Ishikawa (cell line): ENCODE measurements at regions not wholly inside any gene's neighbourhood (a gene's known extent, or its start where the extent isn't known, plus 50 kb on each side); places are given as distances from the start of the nearest gene placed in this dataset.

Experiments used
- CEBPB ChIP-seq: IDR thresholded peaks from 2 replicates; pipeline ENCODE4 v1.6.1; 2012
- CREB1 ChIP-seq: IDR thresholded peaks from 2 replicates; pipeline ENCODE4 v1.6.1; 2012; ENCODE audit warnings: low read depth
- EGR1 ChIP-seq: IDR thresholded peaks from 2 replicates; pipeline ENCODE4 v1.6.1; 2012
- EP300 ChIP-seq: IDR thresholded peaks from 2 replicates; pipeline ENCODE4 v1.6.1; 2012; ENCODE audit warnings: borderline replicate concordance
- FOXM1 ChIP-seq: IDR thresholded peaks from 2 replicates; pipeline ENCODE4 v1.6.1; 2012; ENCODE audit warnings: low read depth, borderline replicate concordance
- NFIC ChIP-seq: IDR thresholded peaks from 2 replicates; pipeline ENCODE4 v1.6.1; 2012
- RAD21 ChIP-seq: IDR thresholded peaks from 2 replicates; pipeline ENCODE4 v1.6.1; 2012; ENCODE audit warnings: low read depth
- TAF1 ChIP-seq: IDR thresholded peaks from 2 replicates; pipeline ENCODE4 v1.6.1; 2012; ENCODE audit warnings: low read depth, mild to moderate bottlenecking
- TCF12 ChIP-seq: IDR thresholded peaks from 2 replicates; pipeline ENCODE4 v1.6.1; 2012; ENCODE audit warnings: low read depth
- TEAD4 ChIP-seq: IDR thresholded peaks from 2 replicates; pipeline ENCODE4 v1.6.1; 2012
- YY1 ChIP-seq: IDR thresholded peaks from 2 replicates; pipeline ENCODE4 v1.6.1; 2012; ENCODE audit warnings: low read depth
- ZBTB7A ChIP-seq: IDR thresholded peaks from 2 replicates; pipeline ENCODE4 v1.6.1; 2012; ENCODE audit warnings: low read depth
- TF ChIP-seq, protein P1 (sequence below): IDR thresholded peaks from 2 replicates; pipeline ENCODE4 v1.6.1; 2012; ENCODE audit warnings: low read depth, mild to moderate bottlenecking
- TF ChIP-seq, protein P2 (sequence below): IDR thresholded peaks from 2 replicates; pipeline ENCODE4 v1.6.1; 2012
- TF ChIP-seq, protein P3 (sequence below): IDR thresholded peaks from 2 replicates; pipeline ENCODE4 v1.6.1; 2012

DNA sequence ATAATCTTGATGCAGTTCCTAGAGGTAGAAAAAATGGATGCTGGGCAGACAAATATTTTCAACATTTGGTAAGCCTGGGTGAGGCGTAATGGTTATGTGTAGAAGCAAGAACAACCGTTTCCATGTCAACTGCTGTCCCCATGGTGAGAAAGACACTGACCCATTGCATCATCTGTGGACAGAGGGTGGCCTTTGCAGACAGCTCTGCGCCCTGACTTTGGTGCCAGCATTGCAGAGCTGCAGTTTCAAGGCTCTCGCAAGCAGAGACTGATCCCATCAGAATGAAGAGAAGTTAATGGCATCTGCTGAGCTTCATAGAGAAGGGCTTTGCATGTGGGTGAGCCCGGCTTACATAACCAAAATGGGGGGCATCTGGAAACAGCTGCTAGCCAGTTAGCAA, 179.0 kb upstream of the ADRA1B start:
- TF ChIP-seq TEAD4 (no peak), ZBTB7A (no peak), RAD21 (no peak), NFIC (no peak), TAF1 (no peak), TCF12 (no peak), YY1 (no peak), CEBPB (no peak), CREB1 (no peak), FOXM1 (no peak), EP300 (no peak), EGR1 (no peak)
- TF ChIP-seq, protein P1, sequence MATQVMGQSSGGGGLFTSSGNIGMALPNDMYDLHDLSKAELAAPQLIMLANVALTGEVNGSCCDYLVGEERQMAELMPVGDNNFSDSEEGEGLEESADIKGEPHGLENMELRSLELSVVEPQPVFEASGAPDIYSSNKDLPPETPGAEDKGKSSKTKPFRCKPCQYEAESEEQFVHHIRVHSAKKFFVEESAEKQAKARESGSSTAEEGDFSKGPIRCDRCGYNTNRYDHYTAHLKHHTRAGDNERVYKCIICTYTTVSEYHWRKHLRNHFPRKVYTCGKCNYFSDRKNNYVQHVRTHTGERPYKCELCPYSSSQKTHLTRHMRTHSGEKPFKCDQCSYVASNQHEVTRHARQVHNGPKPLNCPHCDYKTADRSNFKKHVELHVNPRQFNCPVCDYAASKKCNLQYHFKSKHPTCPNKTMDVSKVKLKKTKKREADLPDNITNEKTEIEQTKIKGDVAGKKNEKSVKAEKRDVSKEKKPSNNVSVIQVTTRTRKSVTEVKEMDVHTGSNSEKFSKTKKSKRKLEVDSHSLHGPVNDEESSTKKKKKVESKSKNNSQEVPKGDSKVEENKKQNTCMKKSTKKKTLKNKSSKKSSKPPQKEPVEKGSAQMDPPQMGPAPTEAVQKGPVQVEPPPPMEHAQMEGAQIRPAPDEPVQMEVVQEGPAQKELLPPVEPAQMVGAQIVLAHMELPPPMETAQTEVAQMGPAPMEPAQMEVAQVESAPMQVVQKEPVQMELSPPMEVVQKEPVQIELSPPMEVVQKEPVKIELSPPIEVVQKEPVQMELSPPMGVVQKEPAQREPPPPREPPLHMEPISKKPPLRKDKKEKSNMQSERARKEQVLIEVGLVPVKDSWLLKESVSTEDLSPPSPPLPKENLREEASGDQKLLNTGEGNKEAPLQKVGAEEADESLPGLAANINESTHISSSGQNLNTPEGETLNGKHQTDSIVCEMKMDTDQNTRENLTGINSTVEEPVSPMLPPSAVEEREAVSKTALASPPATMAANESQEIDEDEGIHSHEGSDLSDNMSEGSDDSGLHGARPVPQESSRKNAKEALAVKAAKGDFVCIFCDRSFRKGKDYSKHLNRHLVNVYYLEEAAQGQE: no peak
- TF ChIP-seq, protein P2, sequence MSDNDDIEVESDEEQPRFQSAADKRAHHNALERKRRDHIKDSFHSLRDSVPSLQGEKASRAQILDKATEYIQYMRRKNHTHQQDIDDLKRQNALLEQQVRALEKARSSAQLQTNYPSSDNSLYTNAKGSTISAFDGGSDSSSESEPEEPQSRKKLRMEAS: no peak
- TF ChIP-seq, protein P3, sequence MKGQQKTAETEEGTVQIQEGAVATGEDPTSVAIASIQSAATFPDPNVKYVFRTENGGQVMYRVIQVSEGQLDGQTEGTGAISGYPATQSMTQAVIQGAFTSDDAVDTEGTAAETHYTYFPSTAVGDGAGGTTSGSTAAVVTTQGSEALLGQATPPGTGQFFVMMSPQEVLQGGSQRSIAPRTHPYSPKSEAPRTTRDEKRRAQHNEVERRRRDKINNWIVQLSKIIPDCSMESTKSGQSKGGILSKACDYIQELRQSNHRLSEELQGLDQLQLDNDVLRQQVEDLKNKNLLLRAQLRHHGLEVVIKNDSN: no peak

DNA sequence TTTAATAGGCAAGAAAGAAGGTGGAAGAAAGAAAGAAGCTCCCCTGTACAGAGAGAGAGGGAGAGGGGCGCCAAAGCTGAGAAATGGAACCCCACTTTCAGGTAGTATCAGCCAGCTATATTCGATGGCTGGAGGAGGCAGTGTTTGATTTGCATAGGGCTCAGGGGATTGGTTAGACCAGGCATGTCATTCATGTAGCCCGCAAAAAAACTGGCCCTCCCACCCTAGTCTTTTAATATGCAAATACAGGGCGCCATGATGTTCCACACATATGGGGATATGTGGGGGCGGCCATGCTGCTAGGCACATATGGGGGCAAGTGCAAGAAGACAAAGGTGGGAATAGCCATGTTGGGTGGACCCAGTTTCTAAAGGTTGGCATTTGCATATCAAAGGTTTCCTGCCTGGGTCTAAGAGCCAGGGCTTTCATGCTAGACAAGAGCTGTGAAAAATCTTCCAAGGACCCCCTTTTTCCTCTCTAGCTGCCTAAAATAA, 174.4 kb upstream of the ADRA1B start:
- TF ChIP-seq CREB1 (no peak), EGR1 (no peak), FOXM1 (no peak), ZBTB7A (no peak), TCF12 (no peak), RAD21 (no peak), TEAD4 (no peak), EP300 (no peak), TAF1 (no peak), NFIC (no peak), CEBPB (no peak), YY1 (no peak)
- TF ChIP-seq, protein P1: no peak
- TF ChIP-seq, protein P2: no peak
- TF ChIP-seq, protein P3: no peak

DNA sequence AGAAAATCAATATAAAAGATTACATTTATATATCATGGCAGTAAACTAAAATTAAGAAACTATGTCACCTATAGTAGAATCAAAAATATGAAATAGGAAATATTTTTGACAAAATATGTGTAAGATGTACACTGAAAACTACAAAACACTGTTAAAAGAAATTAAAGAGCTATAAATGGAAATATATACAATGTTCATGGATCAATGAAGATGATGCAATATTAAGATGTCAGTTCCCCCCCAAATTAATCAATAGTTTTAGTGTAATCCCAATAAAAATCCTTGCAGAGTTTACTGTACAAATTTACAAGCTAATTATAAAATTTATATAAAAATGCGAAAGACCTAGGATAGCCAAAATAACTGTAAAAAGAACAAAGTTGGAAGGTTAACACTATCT, 173.0 kb upstream of the ADRA1B start:
- TF ChIP-seq, protein P1: no peak
- TF ChIP-seq, protein P2: no peak
- TF ChIP-seq YY1 (no peak), ZBTB7A (no peak), CEBPB (no peak), TCF12 (no peak), EP300 (no peak), NFIC (no peak)

DNA sequence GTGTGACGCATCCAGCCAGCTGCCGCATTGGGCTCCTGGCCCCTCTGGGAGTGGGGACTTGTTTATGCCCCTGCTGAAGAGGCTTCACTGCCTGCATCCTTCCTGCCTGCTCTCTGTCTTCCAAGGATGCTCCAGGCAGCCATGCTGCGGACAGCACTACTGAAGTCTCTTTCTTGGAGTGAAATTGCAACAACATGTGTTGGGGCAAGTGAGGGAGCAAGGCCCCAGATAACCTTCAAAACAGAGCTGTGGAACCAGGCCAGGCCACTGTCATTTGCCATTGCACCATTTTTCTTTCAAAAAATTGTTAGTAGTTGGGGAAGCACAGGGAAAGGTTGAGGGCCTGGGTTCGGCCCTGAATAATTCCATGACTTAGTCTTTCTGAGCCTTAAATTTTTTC, 169.6 kb upstream of the ADRA1B start:
- TF ChIP-seq NFIC (no peak), TAF1 (no peak), CREB1 (no peak), FOXM1 (no peak), TEAD4 (no peak), YY1 (no peak)
- TF ChIP-seq, protein P1: no peak
